NB4 (cell line): ENCODE measurements at regions not wholly inside any gene's neighbourhood (a gene's known extent, or its start where the extent isn't known, plus 50 kb on each side); places are given as distances from the start of the nearest gene placed in this dataset.

Experiments
- DNase-seq: peaks from one replicate; pipeline ENCODE4 v3.0.0; 2010; ENCODE audit warnings: low read depth
- H3K4me3 ChIP-seq: one replicate; pipeline ENCODE4 v1.5.1; 2011; ENCODE audit warnings: mild to moderate bottlenecking, low read depth, low read length, moderate library complexity
- MAX ChIP-seq: IDR thresholded peaks from 2 replicates; pipeline ENCODE4 v1.6.1; 2011; ENCODE audit warnings: low read depth, low read length
- MYC ChIP-seq: IDR thresholded peaks from 2 replicates; pipeline ENCODE4 v1.6.1; 2011; ENCODE audit warnings: low read depth, low read length
- POLR2A ChIP-seq: IDR thresholded peaks from 2 replicates; pipeline ENCODE4 v1.6.1; 2011; ENCODE audit warnings: mild to moderate bottlenecking; ENCODE audit not compliant: insufficient read length; ENCODE audit errors: extremely low read depth
- TF ChIP-seq, protein P1 (sequence below): IDR thresholded peaks from one replicate; pipeline ENCODE4 v1.5.1; 2012; ENCODE audit warnings: low read depth, low read length

DNA sequence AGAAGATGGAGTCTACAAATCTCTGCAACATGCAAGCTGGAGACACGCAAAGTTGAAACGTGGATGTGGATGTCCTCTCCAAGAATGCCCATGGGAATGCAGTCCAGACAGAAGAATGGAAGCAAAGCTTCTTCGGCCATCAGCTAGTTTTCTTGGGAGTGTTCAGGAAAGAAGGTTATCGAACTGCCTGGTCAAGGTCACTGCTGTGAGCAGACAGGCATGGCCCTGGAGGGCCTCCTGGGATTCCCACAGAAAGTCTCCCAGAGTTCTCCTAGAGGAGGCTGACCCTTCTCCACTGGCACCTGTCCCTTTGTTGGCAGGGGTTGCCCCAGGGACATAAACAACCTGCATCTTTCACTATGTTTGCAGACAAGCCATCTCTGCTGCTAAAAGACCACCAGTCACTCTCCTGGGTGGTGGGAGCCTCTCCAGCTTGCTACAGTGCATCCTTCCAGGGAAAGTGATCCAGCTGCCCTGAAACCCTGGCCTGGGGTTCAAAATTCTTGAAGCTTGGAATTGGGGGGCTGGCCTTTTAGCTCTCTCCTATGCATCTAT, 265.8 kb downstream of the SYK start:
- DNase-seq: no peak
- H3K4me3 ChIP-seq: no peak overlapping the region
- TF ChIP-seq MAX: no peak
- no peak for TF ChIP-seq POLR2A
- TF ChIP-seq MYC: no peak
- TF ChIP-seq, protein P1, sequence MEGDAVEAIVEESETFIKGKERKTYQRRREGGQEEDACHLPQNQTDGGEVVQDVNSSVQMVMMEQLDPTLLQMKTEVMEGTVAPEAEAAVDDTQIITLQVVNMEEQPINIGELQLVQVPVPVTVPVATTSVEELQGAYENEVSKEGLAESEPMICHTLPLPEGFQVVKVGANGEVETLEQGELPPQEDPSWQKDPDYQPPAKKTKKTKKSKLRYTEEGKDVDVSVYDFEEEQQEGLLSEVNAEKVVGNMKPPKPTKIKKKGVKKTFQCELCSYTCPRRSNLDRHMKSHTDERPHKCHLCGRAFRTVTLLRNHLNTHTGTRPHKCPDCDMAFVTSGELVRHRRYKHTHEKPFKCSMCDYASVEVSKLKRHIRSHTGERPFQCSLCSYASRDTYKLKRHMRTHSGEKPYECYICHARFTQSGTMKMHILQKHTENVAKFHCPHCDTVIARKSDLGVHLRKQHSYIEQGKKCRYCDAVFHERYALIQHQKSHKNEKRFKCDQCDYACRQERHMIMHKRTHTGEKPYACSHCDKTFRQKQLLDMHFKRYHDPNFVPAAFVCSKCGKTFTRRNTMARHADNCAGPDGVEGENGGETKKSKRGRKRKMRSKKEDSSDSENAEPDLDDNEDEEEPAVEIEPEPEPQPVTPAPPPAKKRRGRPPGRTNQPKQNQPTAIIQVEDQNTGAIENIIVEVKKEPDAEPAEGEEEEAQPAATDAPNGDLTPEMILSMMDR: no peak

GRCh38 chr9:91071184-91071990, 269.8 kb downstream of the SYK start:
- H3K4me3 ChIP-seq: no peak overlapping the region
- TF ChIP-seq POLR2A (no peak), MYC (no peak), MAX (no peak)
- TF ChIP-seq, protein P1: no peak
- no peak for DNase-seq

DNA sequence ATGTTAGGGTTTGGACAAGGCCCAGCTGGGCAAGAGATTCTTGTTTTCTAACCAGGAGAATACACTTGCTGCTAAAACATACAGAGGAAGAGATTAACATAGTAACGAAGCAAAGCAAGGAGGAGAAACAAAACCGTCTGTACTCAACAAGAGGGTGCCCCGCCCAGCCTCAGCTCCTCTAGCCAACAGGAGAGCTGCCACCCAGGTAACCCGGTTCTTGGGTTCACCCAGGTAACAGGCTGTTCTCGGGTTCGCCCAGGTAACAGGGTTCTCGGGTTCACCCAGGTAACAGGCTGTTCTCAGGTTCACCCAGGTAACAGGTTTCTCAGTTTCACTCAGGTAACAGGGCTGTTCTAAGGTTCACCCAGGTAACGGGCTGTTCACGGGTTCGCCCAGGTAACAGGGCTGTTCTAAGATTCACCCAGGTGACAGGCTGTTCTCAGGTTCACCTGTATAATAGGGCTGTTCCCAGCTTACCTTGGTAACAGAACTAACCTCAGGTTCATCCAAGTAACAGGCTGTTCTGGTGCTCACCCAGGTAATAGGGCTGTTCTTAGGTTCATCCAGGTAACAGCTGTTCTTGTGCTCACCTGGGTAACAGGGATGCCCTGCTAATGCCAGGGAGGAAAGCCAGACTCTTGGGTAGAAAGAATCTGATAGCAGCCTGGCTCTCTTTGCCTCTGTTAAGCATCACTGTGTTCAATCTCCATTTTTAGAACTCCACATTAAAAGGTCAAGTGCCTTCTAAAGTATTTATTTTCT, 271.6 kb downstream of the SYK start:
- no peak for TF ChIP-seq MAX
- TF ChIP-seq POLR2A: no peak
- TF ChIP-seq, protein P1: no peak
- no peak for TF ChIP-seq MYC
- DNase-seq: no peak
- H3K4me3 ChIP-seq: no peak overlapping the region

- no peak for DNase-seq
- TF ChIP-seq MAX: no peak
- TF ChIP-seq MYC: no peak
- TF ChIP-seq, protein P1: no peak
- no peak for TF ChIP-seq POLR2A
- H3K4me3 ChIP-seq: no peak overlapping the region
These were observed 272.5 kb downstream of the SYK start for GRCh38 chr9:91073811-91074771.

DNA sequence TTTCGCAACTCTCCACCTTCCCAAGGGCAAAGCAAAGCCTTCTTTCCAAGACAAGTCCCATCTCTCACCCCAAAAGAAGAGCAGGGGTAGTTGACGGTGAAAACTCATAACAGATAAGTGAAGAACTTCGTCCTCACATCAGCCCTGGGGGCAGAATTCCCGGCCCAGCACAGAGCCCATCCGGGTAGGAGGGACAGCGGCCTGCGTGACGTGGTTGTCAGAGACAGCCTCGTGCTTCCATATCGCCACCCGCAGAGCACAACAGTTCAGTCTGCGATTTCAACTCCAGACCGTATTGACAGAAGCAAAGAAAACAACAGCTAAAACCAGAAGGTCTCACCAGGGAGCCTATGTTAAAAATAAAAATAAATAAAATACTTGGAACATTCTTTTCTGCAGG, 273.2 kb downstream of the SYK start:
- TF ChIP-seq, protein P1: no peak
- TF ChIP-seq POLR2A (no peak), MAX (no peak), MYC (no peak)
- no peak overlapping the region for H3K4me3 ChIP-seq
- no peak for DNase-seq
